OCI-LY1 (cell line): ENCODE measurements at regions not wholly inside any gene's neighbourhood (a gene's known extent, or its start where the extent isn't known, plus 50 kb on each side); places are given as distances from the start of the nearest gene placed in this dataset.

Experiments
- CTCF ChIP-seq: fragments of 200-600 bp; sonication (generic), shearing (Covaris generic); IDR thresholded peaks from 2 replicates; pipeline ENCODE4 v1.5.1; 2017; ENCODE audit warnings: mild to moderate bottlenecking, antibody characterized with exemption, low read length, moderate library complexity, mixed read lengths
- EZH2 ChIP-seq: fragments of 200-600 bp; sonication (generic), shearing (Covaris generic); IDR thresholded peaks from 2 replicates; pipeline ENCODE4 v1.8.0; 2017; ENCODE audit warnings: borderline replicate concordance, mixed run types, mild to moderate bottlenecking, antibody characterized with exemption, low read length, moderate library complexity, mixed read lengths

GRCh38 chr4:59457576-59457975, 1742.5 kb upstream of the ADGRL3 start:
- TF ChIP-seq CTCF, result no peak
- no peak for TF ChIP-seq EZH2
